DOHH2 (cell line): ENCODE measurements at regions not wholly inside any gene's neighbourhood (a gene's known extent, or its start where the extent isn't known, plus 50 kb on each side); places are given as distances from the start of the nearest gene placed in this dataset.

Experiments
- EZH2phosphoT487 ChIP-seq: fragments of 200-600 bp; sonication (generic); IDR thresholded peaks from 2 replicates; pipeline ENCODE4 v1.6.1; 2017; ENCODE audit warnings: borderline replicate concordance, mild to moderate bottlenecking, antibody characterized with exemption, low read length, moderate library complexity, mixed read lengths
- TF ChIP-seq, protein P1 (sequence below): fragments of 200-600 bp; sonication (generic); IDR thresholded peaks from one replicate; pipeline ENCODE4 v1.5.1; 2014; ENCODE audit warnings: antibody characterized with exemption, mild to moderate bottlenecking, low read depth, low read length; ENCODE audit not compliant: poor library complexity, severe bottlenecking

GRCh38 chr2:238653431-238654109 is 194.3 kb upstream of the TWIST2 start:
- TF ChIP-seq, protein P1, sequence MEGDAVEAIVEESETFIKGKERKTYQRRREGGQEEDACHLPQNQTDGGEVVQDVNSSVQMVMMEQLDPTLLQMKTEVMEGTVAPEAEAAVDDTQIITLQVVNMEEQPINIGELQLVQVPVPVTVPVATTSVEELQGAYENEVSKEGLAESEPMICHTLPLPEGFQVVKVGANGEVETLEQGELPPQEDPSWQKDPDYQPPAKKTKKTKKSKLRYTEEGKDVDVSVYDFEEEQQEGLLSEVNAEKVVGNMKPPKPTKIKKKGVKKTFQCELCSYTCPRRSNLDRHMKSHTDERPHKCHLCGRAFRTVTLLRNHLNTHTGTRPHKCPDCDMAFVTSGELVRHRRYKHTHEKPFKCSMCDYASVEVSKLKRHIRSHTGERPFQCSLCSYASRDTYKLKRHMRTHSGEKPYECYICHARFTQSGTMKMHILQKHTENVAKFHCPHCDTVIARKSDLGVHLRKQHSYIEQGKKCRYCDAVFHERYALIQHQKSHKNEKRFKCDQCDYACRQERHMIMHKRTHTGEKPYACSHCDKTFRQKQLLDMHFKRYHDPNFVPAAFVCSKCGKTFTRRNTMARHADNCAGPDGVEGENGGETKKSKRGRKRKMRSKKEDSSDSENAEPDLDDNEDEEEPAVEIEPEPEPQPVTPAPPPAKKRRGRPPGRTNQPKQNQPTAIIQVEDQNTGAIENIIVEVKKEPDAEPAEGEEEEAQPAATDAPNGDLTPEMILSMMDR: no peak
- TF ChIP-seq EZH2phosphoT487: no peak
